Keratinocyte (primary cell): ENCODE measurements at regions not wholly inside any gene's neighbourhood (a gene's known extent, or its start where the extent isn't known, plus 50 kb on each side); places are given as distances from the start of the nearest gene placed in this dataset.
A peak's percentile ranks its signal among the peaks of the same experiment; 100 is the strongest.

Source experiments
- DNase-seq: peaks from one replicate; pipeline ENCODE4 v3.0.0-alpha.2; 2011; ENCODE audit warnings: low read depth, missing footprints, low spot score
- FAIRE-seq: peaks from 2 replicates; lab custom pipeline; 2011; peaks lifted over from hg19 to GRCh38; lab: Jason Lieb, UNC
- H2AFZ ChIP-seq: 2 replicates; pipeline ENCODE4 v1.6.0; 2012; ENCODE audit warnings: low read length, control low read depth, inconsistent platforms; ENCODE audit not compliant: control insufficient read depth
- H3K27ac ChIP-seq: 2 replicates; pipeline ENCODE4 v1.5.1; 2011; ENCODE audit warnings: low read length; ENCODE audit not compliant: control insufficient read depth, insufficient read depth
- H3K27me3 ChIP-seq: 3 replicates; pipeline ENCODE4 v1.6.0; 2011; ENCODE audit warnings: low read length; ENCODE audit not compliant: control insufficient read depth, insufficient read depth; ENCODE audit errors: extremely low read depth
- H3K36me3 ChIP-seq, 2 experiments: 2 replicates in 1 of 2; 3 replicates in 1 of 2; pipeline ENCODE4 v1.5.1; 2011; ENCODE audit warnings: low read length in 2 of 2, mild to moderate bottlenecking in 1 of 2; ENCODE audit not compliant: control insufficient read depth in 2 of 2, insufficient read depth in 2 of 2; ENCODE audit errors: extremely low read depth in 1 of 2
- H3K4me1 ChIP-seq: 3 replicates; pipeline ENCODE4 v1.5.1; 2011; ENCODE audit warnings: low read length; ENCODE audit not compliant: control insufficient read depth, insufficient read depth; ENCODE audit errors: extremely low read depth
- H3K4me2 ChIP-seq: 3 replicates; pipeline ENCODE4 v1.6.0; 2011; ENCODE audit warnings: low read depth, low read length; ENCODE audit not compliant: control insufficient read depth, insufficient read depth; ENCODE audit errors: extremely low read depth
- H3K4me3 ChIP-seq, 3 experiments: fragments of 200-600 bp in 1 of 3; sonication (generic) in 1 of 3; 2 replicates in 2 of 3; 3 replicates in 1 of 3; pipeline ENCODE4 v1.5.1; 2011 to 2016; ENCODE audit warnings: low read length in 3 of 3, mild to moderate bottlenecking in 3 of 3, control low read depth in 2 of 3, inconsistent platforms in 1 of 3, low read depth in 1 of 3, mixed read lengths in 1 of 3, mixed run types in 1 of 3, moderate library complexity in 1 of 3; ENCODE audit not compliant: control insufficient read depth in 2 of 3, insufficient read depth in 2 of 3; ENCODE audit errors: extremely low read depth in 1 of 3
- H3K79me2 ChIP-seq: 2 replicates; pipeline ENCODE4 v1.6.0; 2012; ENCODE audit warnings: low read length; ENCODE audit not compliant: control insufficient read depth, insufficient read depth
- H3K9ac ChIP-seq: 3 replicates; pipeline ENCODE4 v1.6.0; 2011; ENCODE audit warnings: low read length; ENCODE audit not compliant: control insufficient read depth, insufficient read depth; ENCODE audit errors: extremely low read depth
- H3K9me1 ChIP-seq: 3 replicates; pipeline ENCODE4 v1.6.0; 2011; ENCODE audit warnings: low read length; ENCODE audit not compliant: control insufficient read depth, insufficient read depth; ENCODE audit errors: extremely low read depth
- H3K9me3 ChIP-seq: 2 replicates; pipeline ENCODE4 v1.5.1; 2012; ENCODE audit warnings: low read depth, low read length; ENCODE audit not compliant: control insufficient read depth
- H4K20me1 ChIP-seq: 3 replicates; pipeline ENCODE4 v1.6.0; 2011; ENCODE audit warnings: low read length; ENCODE audit not compliant: control insufficient read depth, insufficient read depth; ENCODE audit errors: extremely low read depth
- CTCF ChIP-seq, 3 experiments: IDR thresholded peaks in 1 of 3; conservative IDR thresholded peaks in 1 of 3; optimal IDR thresholded peaks in 1 of 3; 2 replicates in 2 of 3; 3 replicates in 1 of 3; pipeline versions ENCODE3 to v1.5.1; 2011; ENCODE audit warnings: low read length in 3 of 3, mild to moderate bottlenecking in 3 of 3, moderate library complexity in 2 of 3, control low read depth in 1 of 3, inconsistent platforms in 1 of 3; ENCODE audit not compliant: insufficient read depth in 2 of 3; ENCODE audit errors: extremely low read depth in 1 of 3
- EZH2 ChIP-seq: IDR thresholded peaks from one replicate; pipeline ENCODE4 v1.6.1; 2012; ENCODE audit warnings: inconsistent platforms, mild to moderate bottlenecking, low read length, moderate library complexity
- dilution Hi-C: fragments of 300-500 bp; cut with MboI; formaldehyde crosslinking; loops from one replicate; pipeline ENCODE4 v1.7.0; 2020; ENCODE audit warnings: low sequenced_read_pairs; ENCODE audit not compliant: extremely low pct_ligation_motif_present

- Histone ChIP-seq H3K9me3 (no peaks in the 10 kb centered on the region), H3K4me1 (peaks cover 50% of the 10 kb centered on the region), H3K79me2 (no peaks in the 10 kb centered on the region), H3K27ac (peak overlapping the region; percentile 56), H3K36me3 (no peaks in the 10 kb centered on the region), H3K27me3 (no peaks in the 10 kb centered on the region), H3K4me2 (no peak overlapping the region), H2AFZ (no peak overlapping the region), H3K9me1 (no peaks in the 10 kb centered on the region), H3K9ac (no peak overlapping the region), H4K20me1 (no peaks in the 10 kb centered on the region), H3K4me3 (no peak overlapping the region)
- DNase-seq: no peak
- TF ChIP-seq CTCF (optimal IDR thresholded peaks at IDR 0.05 in 1 of 3, IDR thresholded peaks at IDR 0.05 in 1 of 3, conservative IDR thresholded peaks at IDR 0.05 in 1 of 3; ENCODE audit: extremely low read depth in 1 of 3, insufficient read depth in 2 of 3, low read length in 3 of 3): no peak
- TF ChIP-seq EZH2: no peak
- no peak for FAIRE-seq
- dilution Hi-C loops: no loop called here
Measured at GRCh38 chr6:81999826-82000225, 247.3 kb upstream of the TENT5A start.

- no peak for DNase-seq
Measured at GRCh38 chr6:81999270-81999669, 246.8 kb upstream of the TENT5A start.

More at GRCh38 chr6:81999270-81999669, 246.8 kb upstream of the TENT5A start:
- Histone ChIP-seq H3K4me1 (peaks cover 54% of the 10 kb centered on the region), H3K9me3 (no peaks in the 10 kb centered on the region), H4K20me1 (no peaks in the 10 kb centered on the region), H3K36me3 (no peaks in the 10 kb centered on the region), H3K4me3 (no peak overlapping the region), H3K27ac (no peak overlapping the region), H2AFZ (no peak overlapping the region), H3K9ac (no peak overlapping the region), H3K79me2 (no peaks in the 10 kb centered on the region), H3K9me1 (no peaks in the 10 kb centered on the region), H3K27me3 (no peaks in the 10 kb centered on the region), H3K4me2 (no peak overlapping the region)
- dilution Hi-C loops: no loop called here
- TF ChIP-seq CTCF (optimal IDR thresholded peaks at IDR 0.05 in 1 of 3, IDR thresholded peaks at IDR 0.05 in 1 of 3, conservative IDR thresholded peaks at IDR 0.05 in 1 of 3; ENCODE audit: extremely low read depth in 1 of 3, insufficient read depth in 2 of 3, low read length in 3 of 3) (no peak), EZH2 (no peak)
- FAIRE-seq: no peak
